ENCODE measurements at regions not wholly inside any gene's neighbourhood (a gene's known extent, or its start where the extent isn't known, plus 50 kb on each side); places are given as distances from the start of the nearest gene placed in this dataset.

- TF ChIP-seq EZH2phosphoT487 (IDR thresholded peaks at IDR 0.05; ENCODE audit: insufficient read depth, low read depth) (no peak), EZH2 (IDR thresholded peaks at IDR 0.05; ENCODE audit: insufficient read depth, poor library complexity, severe bottlenecking) (no peak)
These were observed 641.1 kb downstream of the DHX35 start for GRCh38 chr20:39603219-39603618.
